ENCODE measurements at regions not wholly inside any gene's neighbourhood (a gene's known extent, or its start where the extent isn't known, plus 50 kb on each side); places are given as distances from the start of the nearest gene placed in this dataset.

DNA sequence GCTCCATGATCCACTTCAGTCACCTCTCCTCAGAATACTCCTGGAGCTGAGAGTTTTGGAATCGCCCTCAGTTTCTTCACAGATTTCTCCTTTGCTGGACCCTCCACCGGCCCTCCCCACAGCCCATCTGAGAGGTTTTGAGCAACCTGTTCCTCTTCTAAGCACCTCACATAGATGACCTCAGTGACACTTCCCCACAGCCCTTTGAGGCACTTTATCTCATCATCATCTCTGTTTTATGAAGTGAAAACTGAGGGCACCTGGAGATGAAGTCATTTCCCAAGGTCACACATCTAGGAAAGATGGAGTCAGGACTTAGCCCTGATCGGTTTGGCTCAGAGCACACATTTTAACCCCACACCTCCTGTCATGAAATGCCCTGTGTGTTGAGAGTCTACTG is 76.8 kb upstream of the ZNF281 start:
- TF ChIP-seq CTCF (conservative IDR thresholded peaks at IDR 0.05; ENCODE audit: low read depth in 2 of 2) (no peak), POLR2AphosphoS5 (IDR thresholded peaks at IDR 0.05; ENCODE audit: low read depth) (no peak), REST (IDR thresholded peaks at IDR 0.05; ENCODE audit: unreplicated experiment) (no peak), EZH2 (IDR thresholded peaks at IDR 0.05; ENCODE audit: low read depth, unreplicated experiment) (no peak), JUNB (IDR thresholded peaks at IDR 0.05; ENCODE audit: unreplicated experiment) (no peak), EZH2phosphoT487 (IDR thresholded peaks at IDR 0.05; ENCODE audit: unreplicated experiment) (no peak), CREB1 (CRISPR knock-in tag; IDR thresholded peaks at IDR 0.05; ENCODE audit: low read depth) (no peak)
- TF ChIP-seq, protein P1, sequence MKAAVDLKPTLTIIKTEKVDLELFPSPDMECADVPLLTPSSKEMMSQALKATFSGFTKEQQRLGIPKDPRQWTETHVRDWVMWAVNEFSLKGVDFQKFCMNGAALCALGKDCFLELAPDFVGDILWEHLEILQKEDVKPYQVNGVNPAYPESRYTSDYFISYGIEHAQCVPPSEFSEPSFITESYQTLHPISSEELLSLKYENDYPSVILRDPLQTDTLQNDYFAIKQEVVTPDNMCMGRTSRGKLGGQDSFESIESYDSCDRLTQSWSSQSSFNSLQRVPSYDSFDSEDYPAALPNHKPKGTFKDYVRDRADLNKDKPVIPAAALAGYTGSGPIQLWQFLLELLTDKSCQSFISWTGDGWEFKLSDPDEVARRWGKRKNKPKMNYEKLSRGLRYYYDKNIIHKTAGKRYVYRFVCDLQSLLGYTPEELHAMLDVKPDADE (IDR thresholded peaks at IDR 0.05), result no peak

All from GM23338 (cell line).